ENCODE measurements at regions not wholly inside any gene's neighbourhood (a gene's known extent, or its start where the extent isn't known, plus 50 kb on each side); places are given as distances from the start of the nearest gene placed in this dataset.

- H3K36me3 ChIP-seq = no peaks in the 10 kb centered on the region
- no peak overlapping the region for H3K27ac ChIP-seq
- TF ChIP-seq CTCF (IDR thresholded peaks at IDR 0.05) (no peak), POLR2AphosphoS5 (IDR thresholded peaks at IDR 0.05) (no peak), POLR2A (IDR thresholded peaks at IDR 0.05) (no peak)
- H3K4me3 ChIP-seq = no peak overlapping the region
- H3K27me3 ChIP-seq = no peaks in the 10 kb centered on the region
- DNase-seq (ENCODE audit: low spot score in 2 of 2) = no peak
- peaks cover 4 to 6% of the 10 kb centered on the region in 2 donors for H3K9me3 ChIP-seq
- intact Hi-C loops (cut with DNase I; ENCODE audit: low total_unique reads) = no loop called here
- H3K4me1 ChIP-seq = no peaks in the 10 kb centered on the region
These were observed 1433.2 kb upstream of the TMEFF2 start for GRCh38 chr2:193627927-193628272.

GRCh38 chr2:193627187-193627926, 1432.6 kb upstream of the TMEFF2 start:
- H3K27ac ChIP-seq = no peak overlapping the region
- H3K4me3 ChIP-seq = no peak overlapping the region
- TF ChIP-seq CTCF (IDR thresholded peaks at IDR 0.05) (no peak), POLR2A (IDR thresholded peaks at IDR 0.05) (no peak), POLR2AphosphoS5 (IDR thresholded peaks at IDR 0.05) (no peak)
- no peak for DNase-seq (ENCODE audit: low spot score in 2 of 2)
- H3K27me3 ChIP-seq = no peaks in the 10 kb centered on the region
- intact Hi-C loops (cut with DNase I; ENCODE audit: low total_unique reads) = no loop called here
- H3K36me3 ChIP-seq = no peaks in the 10 kb centered on the region
- peaks cover 4 to 6% of the 10 kb centered on the region in 2 donors for H3K9me3 ChIP-seq
- H3K4me1 ChIP-seq = no peaks in the 10 kb centered on the region

GRCh38 chr2:193608451-193608850, 1413.7 kb upstream of the TMEFF2 start:
- TF ChIP-seq CTCF (IDR thresholded peaks at IDR 0.05) (no peak), POLR2A (IDR thresholded peaks at IDR 0.05) (no peak), POLR2AphosphoS5 (IDR thresholded peaks at IDR 0.05) (no peak)
- Histone ChIP-seq H3K4me1 (no peaks in the 10 kb centered on the region), H3K9me3 (no peaks in the 10 kb centered on the region), H3K36me3 (no peaks in the 10 kb centered on the region), H3K27me3 (no peaks in the 10 kb centered on the region), H3K4me3 (no peak overlapping the region), H3K27ac (no peak overlapping the region)
- DNase-seq (ENCODE audit: low spot score in 2 of 2) = no peak
- intact Hi-C loops (cut with DNase I; ENCODE audit: low total_unique reads) = no loop called here

DNA sequence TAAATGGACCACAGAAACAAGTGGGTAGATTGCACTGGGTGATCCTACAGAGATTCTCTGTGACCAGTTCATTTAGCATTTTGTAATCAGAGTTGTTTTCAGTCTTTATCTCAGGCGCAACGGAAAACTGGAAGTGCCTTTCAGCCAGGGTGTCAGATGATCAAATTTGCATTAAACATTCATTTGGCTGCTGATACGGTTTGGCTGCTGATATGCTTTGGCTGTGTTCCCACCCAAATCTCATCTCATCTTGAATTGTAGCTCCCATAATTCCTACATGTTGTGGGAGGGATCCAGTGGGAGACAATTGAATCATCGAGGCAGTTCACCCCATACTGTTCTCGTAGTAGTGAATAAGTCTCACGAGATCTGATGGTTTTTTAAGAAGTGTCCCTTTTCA, 1396.1 kb upstream of the TMEFF2 start:
- intact Hi-C loops (cut with DNase I; ENCODE audit: low total_unique reads) = no loop called here
- DNase-seq (ENCODE audit: low spot score in 2 of 2) = no peak
- Histone ChIP-seq H3K4me1 (no peaks in the 10 kb centered on the region), H3K4me3 (no peak overlapping the region), H3K27ac (no peak overlapping the region), H3K9me3 (peaks cover 7 to 25% of the 10 kb centered on the region in 2 donors), H3K27me3 (no peaks in the 10 kb centered on the region), H3K36me3 (no peaks in the 10 kb centered on the region)
- TF ChIP-seq CTCF (IDR thresholded peaks at IDR 0.05) (no peak), POLR2A (IDR thresholded peaks at IDR 0.05) (no peak), POLR2AphosphoS5 (IDR thresholded peaks at IDR 0.05) (no peak)

- no peak for DNase-seq (ENCODE audit: low spot score in 2 of 2)
- H3K4me1 ChIP-seq = no peaks in the 10 kb centered on the region
- intact Hi-C loops (cut with DNase I; ENCODE audit: low total_unique reads) = no loop called here
- H3K4me3 ChIP-seq = no peak overlapping the region
- no peak for TF ChIP-seq CTCF (IDR thresholded peaks at IDR 0.05)
- no peak for TF ChIP-seq POLR2A (IDR thresholded peaks at IDR 0.05)
- TF ChIP-seq POLR2AphosphoS5 (IDR thresholded peaks at IDR 0.05) = no peak
- H3K9me3 ChIP-seq = peaks cover 6 to 9% of the 10 kb centered on the region in 2 donors
- H3K27ac ChIP-seq = no peak overlapping the region
- no peaks in the 10 kb centered on the region for H3K27me3 ChIP-seq
- H3K36me3 ChIP-seq = peaks cover 5% of the 10 kb centered on the region
These were observed 1389.8 kb upstream of the TMEFF2 start for GRCh38 chr2:193584522-193584938.

Measured in breast epithelium (tissue), 4 donors.